CD14-positive monocyte (primary cell): ENCODE measurements at regions not wholly inside any gene's neighbourhood (a gene's known extent, or its start where the extent isn't known, plus 50 kb on each side); places are given as distances from the start of the nearest gene placed in this dataset.
"Not testable (repeated sequence)": the region's sequence is repeated elsewhere in the genome, so short reads cannot be mapped to it uniquely, and the experiment has no call there.

Source experiments
- DNase-seq, 3 donors: peaks; one replicate each; pipeline ENCODE4 v3.0.0-alpha.2; 2011 to 2022
- H2AFZ ChIP-seq: 2 replicates; pipeline ENCODE4 v1.6.0; 2012; ENCODE audit warnings: mild to moderate bottlenecking, low read depth, low read length, inconsistent platforms; ENCODE audit not compliant: insufficient read depth, poor library complexity, severe bottlenecking
- H3K27ac ChIP-seq, 2 donors: 1 replicate in 1 of 2; 2 replicates in 1 of 2; pipeline ENCODE4 v1.5.1; 2012 to 2013; ENCODE audit warnings: low read length in 2 of 2, control low read depth in 1 of 2, inconsistent platforms in 1 of 2, low read depth in 1 of 2, mild to moderate bottlenecking in 1 of 2
- H3K27me3 ChIP-seq, 2 donors: one replicate each; pipeline versions ENCODE4 v1.6.0 to v1.6.1; 2011 to 2013; ENCODE audit warnings: low read length in 2 of 2; ENCODE audit not compliant: control insufficient read depth in 2 of 2, insufficient read depth in 2 of 2
- H3K36me3 ChIP-seq, 2 donors: replicated peaks in 1 of 2; 1 replicate in 1 of 2; 2 replicates in 1 of 2; pipeline versions ENCODE4 v1.5.1 to v1.6.1; 2012 to 2013; ENCODE audit warnings: low read length in 2 of 2, control low read depth in 1 of 2, inconsistent platforms in 1 of 2, mild to moderate bottlenecking in 1 of 2; ENCODE audit not compliant: insufficient read depth in 2 of 2, control insufficient read depth in 1 of 2
- H3K4me1 ChIP-seq, 2 donors: 1 replicate in 1 of 2; 2 replicates in 1 of 2; pipeline versions ENCODE4 v1.5.1 to v1.6.1; 2012 to 2013; ENCODE audit warnings: low read length in 2 of 2, control low read depth in 1 of 2, inconsistent platforms in 1 of 2, mild to moderate bottlenecking in 1 of 2, moderate library complexity in 1 of 2; ENCODE audit not compliant: insufficient read depth in 2 of 2, control insufficient read depth in 1 of 2
- H3K4me2 ChIP-seq: replicated peaks from 2 replicates; pipeline ENCODE3; 2012; ENCODE audit warnings: low read length, moderate library complexity, mild to moderate bottlenecking; ENCODE audit not compliant: poor library complexity, severe bottlenecking; ENCODE audit errors: extremely low read depth
- H3K4me3 ChIP-seq, 3 experiments: fragments of 200-600 bp in 1 of 3; sonication (generic) in 1 of 3; replicated peaks in 1 of 3; 1 replicate in 2 of 3; 2 replicates in 1 of 3; pipeline ENCODE4 v1.5.1; 2011 to 2013; ENCODE audit warnings: low read length in 3 of 3, mild to moderate bottlenecking in 3 of 3, control low read depth in 2 of 3, low read depth in 2 of 3, inconsistent platforms in 1 of 3, moderate library complexity in 1 of 3
- H3K79me2 ChIP-seq: 2 replicates; pipeline ENCODE4 v1.6.0; 2012; ENCODE audit warnings: mild to moderate bottlenecking, control low read depth, inconsistent platforms, low read length, moderate library complexity; ENCODE audit not compliant: insufficient read depth
- H3K9ac ChIP-seq: 2 replicates; pipeline ENCODE4 v1.6.0; 2017; ENCODE audit warnings: low read length, mild to moderate bottlenecking; ENCODE audit not compliant: insufficient read depth, poor library complexity, severe bottlenecking
- H3K9me3 ChIP-seq, 2 donors: replicated peaks in 1 of 2; 1 replicate in 1 of 2; 2 replicates in 1 of 2; pipeline versions ENCODE4 v1.5.1 to v1.6.1; 2012 to 2013; ENCODE audit warnings: low read length in 2 of 2, control low read depth in 1 of 2; ENCODE audit not compliant: control insufficient read depth in 1 of 2, insufficient read depth in 1 of 2
- H4K20me1 ChIP-seq: 2 replicates; pipeline ENCODE4 v1.6.0; 2012; ENCODE audit warnings: mild to moderate bottlenecking, low read length, control low read depth, moderate library complexity; ENCODE audit not compliant: insufficient read depth
- H3K27ac Mint-ChIP-seq, 7 donors: one replicate each; pipeline ENCODE4 v1.8.0; 2020; ENCODE audit warnings: mild to moderate bottlenecking in 7 of 7, mixed read lengths in 7 of 7, moderate library complexity in 6 of 7, inconsistent platforms in 2 of 7
- H3K27me3 Mint-ChIP-seq, 3 donors: one replicate each; pipeline ENCODE4 v1.8.0; 2021 to 2022; ENCODE audit warnings: low read depth in 3 of 3, mild to moderate bottlenecking in 3 of 3, mixed read lengths in 3 of 3, moderate library complexity in 3 of 3, inconsistent platforms in 1 of 3
- H3K36me3 Mint-ChIP-seq, 2 donors: one replicate each; pipeline ENCODE4 v1.8.0; 2020; ENCODE audit warnings: mixed read lengths in 2 of 2, inconsistent platforms in 1 of 2, mild to moderate bottlenecking in 1 of 2
- H3K4me1 Mint-ChIP-seq: one replicate; pipeline ENCODE4 v1.8.0; 2020; ENCODE audit warnings: mild to moderate bottlenecking, mixed read lengths
- H3K4me3 Mint-ChIP-seq, 2 donors: one replicate each; pipeline ENCODE4 v1.8.0; 2020; ENCODE audit warnings: mild to moderate bottlenecking in 2 of 2, mixed read lengths in 2 of 2, moderate library complexity in 1 of 2
- H3K9me3 Mint-ChIP-seq, 7 donors: one replicate each; pipeline ENCODE4 v1.8.0; 2020 to 2022; ENCODE audit warnings: mixed read lengths in 7 of 7, mild to moderate bottlenecking in 6 of 7, moderate library complexity in 6 of 7, inconsistent platforms in 2 of 7
- WGBS: methylation state at CpG from one replicate; pipeline ENCODE4 v1.1.5; 2013; ENCODE audit warnings: missing lambda C conversion rate; ENCODE audit not compliant: insufficient coverage; 5-methylcytosine and 5-hydroxymethylcytosine counted together
- intact Hi-C, 2 donors: fragments of 100-400 bp; cut with micrococcal nuclease; formaldehyde crosslinking; loops; one replicate each; pipeline versions ENCODE4 v1.15.0 to v1.15.1; 2023

DNA sequence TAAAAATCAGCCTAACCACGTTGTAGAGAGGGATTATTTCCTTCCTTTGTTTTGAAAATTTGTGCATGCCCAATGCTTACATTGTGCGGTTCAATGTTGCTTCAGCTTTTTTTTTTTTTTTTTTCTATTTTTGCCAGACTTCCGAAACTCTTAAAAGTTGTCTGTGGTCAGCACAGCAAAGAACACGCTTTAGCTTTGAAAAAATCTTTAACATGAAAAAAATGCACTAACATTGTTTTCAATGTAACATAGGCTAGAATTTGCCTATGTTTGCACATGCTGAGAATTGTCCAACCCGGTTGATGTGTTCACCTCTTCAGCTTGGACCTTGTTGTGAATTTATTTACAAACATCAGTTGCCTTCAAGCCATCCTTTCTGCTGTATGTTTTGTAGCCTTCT is 5280.9 kb upstream of the TPTE start:
- H3K4me3 Mint-ChIP-seq, intact Hi-C loops: not testable (repeated sequence)

DNA sequence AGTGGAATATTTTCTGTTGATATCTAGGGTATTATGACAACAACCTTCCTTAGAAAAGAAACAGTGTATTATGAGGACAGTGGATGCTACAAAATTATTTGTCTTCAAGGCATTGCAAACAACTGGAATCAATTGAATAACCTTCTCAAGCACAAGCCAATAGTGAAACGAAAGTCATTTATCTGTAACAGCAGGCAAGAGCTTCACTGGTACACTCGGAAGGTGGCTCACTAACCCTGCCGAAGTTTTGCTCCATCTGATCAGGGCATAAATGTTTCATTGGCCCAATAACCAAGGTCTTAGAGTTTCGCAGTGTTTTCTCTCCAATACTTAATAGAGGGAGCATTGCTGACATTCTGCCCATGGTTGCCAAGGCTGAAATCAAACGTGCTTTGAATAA is 5278.7 kb upstream of the TPTE start:
- H3K79me2 ChIP-seq, H4K20me1 ChIP-seq, H3K36me3 Mint-ChIP-seq, intact Hi-C loops, H3K4me3 Mint-ChIP-seq, H3K4me1 Mint-ChIP-seq, H3K27ac ChIP-seq, H3K27me3 ChIP-seq, H3K27ac Mint-ChIP-seq, H3K36me3 ChIP-seq, H3K4me1 ChIP-seq, DNase-seq, H2AFZ ChIP-seq, H3K27me3 Mint-ChIP-seq, H3K4me2 ChIP-seq, H3K4me3 ChIP-seq, H3K9ac ChIP-seq: not testable (repeated sequence)
- peaks cover 25 to 47% of the 10 kb centered on the region in 2 donors for H3K9me3 ChIP-seq
- H3K9me3 Mint-ChIP-seq = peaks cover 19 to 42% (median 28%) of the 10 kb centered on the region in 7 donors
- WGBS = 60% methylated on average over 5 of the region's 5 CpGs

More for the DNA sequence above, 5280.9 kb upstream of the TPTE start:
- H3K9me3 ChIP-seq = peaks cover 21 to 53% of the 10 kb centered on the region in 2 donors
- H3K36me3 Mint-ChIP-seq, H3K4me3 ChIP-seq, H3K4me1 ChIP-seq, H3K27ac Mint-ChIP-seq, H3K27ac ChIP-seq, H3K9ac ChIP-seq, DNase-seq, H3K27me3 Mint-ChIP-seq, H3K4me2 ChIP-seq, H2AFZ ChIP-seq, H3K4me1 Mint-ChIP-seq, H4K20me1 ChIP-seq, H3K36me3 ChIP-seq, H3K79me2 ChIP-seq, H3K27me3 ChIP-seq: not testable (repeated sequence)
- H3K9me3 Mint-ChIP-seq = peaks cover 17 to 41% (median 24%) of the 10 kb centered on the region in 7 donors
- 31% methylated on average over 2 of the region's 5 CpGs for WGBS

DNA sequence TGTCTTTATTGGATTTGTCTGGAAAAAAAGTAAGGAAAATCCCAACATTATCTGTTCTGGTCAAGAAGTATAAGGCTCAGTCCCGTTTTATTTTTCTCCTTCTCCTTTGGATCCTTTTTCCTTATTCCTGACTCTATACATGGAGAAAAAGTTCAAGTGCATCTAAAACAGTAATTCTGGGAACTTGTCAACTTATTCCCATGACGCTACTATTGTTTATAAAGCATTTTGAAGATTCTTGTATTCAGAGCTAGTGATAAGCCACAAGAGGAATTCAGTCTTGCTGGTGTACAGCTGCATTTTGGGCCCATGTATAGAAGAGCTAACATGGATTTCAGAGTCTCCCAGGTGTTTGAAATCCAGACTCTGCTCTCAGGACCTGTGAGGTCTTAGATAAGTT is 5278.1 kb upstream of the TPTE start:
- H3K4me3 ChIP-seq, H3K27me3 ChIP-seq, H3K4me1 Mint-ChIP-seq, H3K4me1 ChIP-seq, H3K79me2 ChIP-seq, H3K36me3 ChIP-seq, H3K27ac ChIP-seq, H3K4me2 ChIP-seq, intact Hi-C loops, DNase-seq, H3K27ac Mint-ChIP-seq, H3K9ac ChIP-seq, H3K36me3 Mint-ChIP-seq, H4K20me1 ChIP-seq, H3K4me3 Mint-ChIP-seq, H2AFZ ChIP-seq, H3K27me3 Mint-ChIP-seq: not testable (repeated sequence)
- peaks cover 18 to 42% (median 31%) of the 10 kb centered on the region in 7 donors for H3K9me3 Mint-ChIP-seq
- WGBS = 100% methylated on average over 1 of the region's 2 CpGs
- peaks cover 30 to 46% of the 10 kb centered on the region in 2 donors for H3K9me3 ChIP-seq

DNA sequence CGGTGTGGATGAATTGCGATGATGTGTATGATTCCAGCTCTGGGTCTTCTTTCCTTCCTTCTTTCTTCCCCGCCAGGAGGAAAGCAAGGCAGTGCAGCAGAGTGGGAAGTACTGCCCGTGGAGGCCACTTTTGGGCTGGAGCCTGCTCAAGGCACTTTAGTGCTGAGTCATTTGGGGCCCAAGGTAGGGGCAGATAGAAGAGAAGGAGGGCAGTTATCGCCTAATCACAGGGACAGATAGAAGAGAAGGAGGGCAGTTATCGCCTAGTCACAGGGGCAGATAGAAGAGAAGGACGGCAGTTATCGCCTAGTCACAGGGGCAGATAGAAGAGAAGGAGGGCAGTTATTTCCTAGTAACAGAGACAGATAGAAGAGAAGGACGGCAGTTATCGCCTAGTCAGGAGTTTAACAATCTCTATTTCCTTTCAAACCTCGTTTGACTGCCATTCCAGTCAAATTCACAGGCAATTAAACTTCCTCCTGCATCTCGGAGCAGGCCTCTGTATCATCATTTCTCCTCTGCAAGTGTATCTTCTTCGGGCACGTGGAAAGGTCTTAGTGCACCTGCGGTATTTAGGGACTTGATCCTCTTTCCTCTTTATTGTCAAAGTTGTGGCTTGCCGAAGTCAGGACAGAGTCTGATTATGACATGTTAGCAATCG is 5277.5 kb upstream of the TPTE start:
- H3K4me2 ChIP-seq, H3K27ac Mint-ChIP-seq, H3K9ac ChIP-seq, H3K36me3 Mint-ChIP-seq, H3K4me1 ChIP-seq, H3K36me3 ChIP-seq, H3K4me3 Mint-ChIP-seq, H3K27me3 ChIP-seq, H2AFZ ChIP-seq, H3K4me1 Mint-ChIP-seq, H3K27me3 Mint-ChIP-seq, DNase-seq, H3K4me3 ChIP-seq, H4K20me1 ChIP-seq, intact Hi-C loops, H3K27ac ChIP-seq, H3K79me2 ChIP-seq: not testable (repeated sequence)
- 77% methylated on average over 7 of the region's 17 CpGs for WGBS
- H3K9me3 Mint-ChIP-seq = peaks cover 17 to 42% (median 29%) of the 10 kb centered on the region in 7 donors
- peaks cover 30 to 44% of the 10 kb centered on the region in 2 donors for H3K9me3 ChIP-seq
